A673 (cell line): ENCODE measurements at regions not wholly inside any gene's neighbourhood (a gene's known extent, or its start where the extent isn't known, plus 50 kb on each side); places are given as distances from the start of the nearest gene placed in this dataset.

Experiments used
- EZH2 ChIP-seq: fragments of 200-600 bp; sonication (generic); IDR thresholded peaks from 2 replicates; pipeline ENCODE4 v1.6.1; 2017; ENCODE audit warnings: borderline replicate concordance, low read depth, mild to moderate bottlenecking, mixed read lengths, antibody characterized with exemption, low read length; ENCODE audit not compliant: poor library complexity, severe bottlenecking
- TF ChIP-seq, protein P1 (sequence below): fragments of 300-800, 200-600 bp; sonication (generic); conservative IDR thresholded peaks from 2 replicates; pipeline ENCODE4 v1.5.1; 2017; ENCODE audit warnings: low read depth, mild to moderate bottlenecking, antibody characterized with exemption, low read length, moderate library complexity, mixed read lengths

- TF ChIP-seq, protein P1, sequence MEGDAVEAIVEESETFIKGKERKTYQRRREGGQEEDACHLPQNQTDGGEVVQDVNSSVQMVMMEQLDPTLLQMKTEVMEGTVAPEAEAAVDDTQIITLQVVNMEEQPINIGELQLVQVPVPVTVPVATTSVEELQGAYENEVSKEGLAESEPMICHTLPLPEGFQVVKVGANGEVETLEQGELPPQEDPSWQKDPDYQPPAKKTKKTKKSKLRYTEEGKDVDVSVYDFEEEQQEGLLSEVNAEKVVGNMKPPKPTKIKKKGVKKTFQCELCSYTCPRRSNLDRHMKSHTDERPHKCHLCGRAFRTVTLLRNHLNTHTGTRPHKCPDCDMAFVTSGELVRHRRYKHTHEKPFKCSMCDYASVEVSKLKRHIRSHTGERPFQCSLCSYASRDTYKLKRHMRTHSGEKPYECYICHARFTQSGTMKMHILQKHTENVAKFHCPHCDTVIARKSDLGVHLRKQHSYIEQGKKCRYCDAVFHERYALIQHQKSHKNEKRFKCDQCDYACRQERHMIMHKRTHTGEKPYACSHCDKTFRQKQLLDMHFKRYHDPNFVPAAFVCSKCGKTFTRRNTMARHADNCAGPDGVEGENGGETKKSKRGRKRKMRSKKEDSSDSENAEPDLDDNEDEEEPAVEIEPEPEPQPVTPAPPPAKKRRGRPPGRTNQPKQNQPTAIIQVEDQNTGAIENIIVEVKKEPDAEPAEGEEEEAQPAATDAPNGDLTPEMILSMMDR, result no peak
- TF ChIP-seq EZH2, result no peak
Observed at GRCh38 chr9:38125889-38126288, 56.9 kb upstream of the SHB start.
